ENCODE measurements at regions not wholly inside any gene's neighbourhood (a gene's known extent, or its start where the extent isn't known, plus 50 kb on each side); places are given as distances from the start of the nearest gene placed in this dataset.

DNA sequence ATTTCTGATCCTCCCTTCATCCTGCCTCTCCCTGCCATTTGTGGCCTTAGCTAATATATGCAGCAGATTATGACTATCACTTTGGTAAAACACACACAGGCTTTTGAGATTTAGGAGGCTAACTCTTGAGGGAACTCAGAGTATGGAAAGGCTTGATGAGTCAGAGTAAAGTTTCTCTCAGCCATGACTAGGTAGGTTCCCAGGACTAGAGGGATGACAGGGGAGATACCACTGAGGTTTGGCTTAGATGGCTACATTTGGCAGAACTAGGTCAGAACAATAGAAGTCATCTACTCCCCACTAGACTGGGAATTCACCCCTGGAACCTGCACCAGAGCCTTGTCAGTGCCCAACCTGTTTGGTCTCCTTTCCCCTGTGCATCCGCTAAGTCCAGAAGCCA, 585.7 kb downstream of the TLL1 start:
- H3K9me3 Mint-ChIP-seq: peaks cover 4% of the 10 kb centered on the region
- no peak for ATAC-seq
- DNase-seq: no peak
- no peaks in the 10 kb centered on the region for H3K4me1 Mint-ChIP-seq (ENCODE audit: low read depth)
- H3K36me3 Mint-ChIP-seq (ENCODE audit: insufficient read depth): no peaks in the 10 kb centered on the region
- H3K27me3 Mint-ChIP-seq (ENCODE audit: low read depth): no peaks in the 10 kb centered on the region
- H3K4me3 Mint-ChIP-seq: no peak overlapping the region

DNA sequence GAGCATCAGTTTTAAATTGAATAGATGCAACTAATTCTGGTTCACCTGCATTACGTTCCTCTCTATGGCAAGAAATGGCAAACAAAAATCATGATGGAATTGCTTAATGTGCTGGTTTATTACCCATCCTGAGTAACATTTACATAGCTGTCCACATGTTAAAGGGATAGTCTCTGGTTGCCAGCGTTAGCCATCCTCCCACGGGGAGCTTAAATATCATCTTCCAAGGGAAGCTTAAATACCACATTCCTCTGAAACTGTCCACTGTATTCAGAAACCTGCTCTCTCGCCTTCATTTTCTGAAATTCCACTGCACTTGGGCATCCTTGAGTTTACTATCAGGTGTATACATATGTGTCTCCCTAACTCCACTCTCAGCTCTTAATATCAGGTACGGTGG, 586.6 kb downstream of the TLL1 start:
- no peak for DNase-seq
- H3K27me3 Mint-ChIP-seq (ENCODE audit: low read depth): no peaks in the 10 kb centered on the region
- H3K4me3 Mint-ChIP-seq: no peak overlapping the region
- H3K9me3 Mint-ChIP-seq: no peaks in the 10 kb centered on the region
- ATAC-seq: no peak
- H3K4me1 Mint-ChIP-seq (ENCODE audit: low read depth): no peaks in the 10 kb centered on the region
- H3K36me3 Mint-ChIP-seq (ENCODE audit: insufficient read depth): no peaks in the 10 kb centered on the region

DNA sequence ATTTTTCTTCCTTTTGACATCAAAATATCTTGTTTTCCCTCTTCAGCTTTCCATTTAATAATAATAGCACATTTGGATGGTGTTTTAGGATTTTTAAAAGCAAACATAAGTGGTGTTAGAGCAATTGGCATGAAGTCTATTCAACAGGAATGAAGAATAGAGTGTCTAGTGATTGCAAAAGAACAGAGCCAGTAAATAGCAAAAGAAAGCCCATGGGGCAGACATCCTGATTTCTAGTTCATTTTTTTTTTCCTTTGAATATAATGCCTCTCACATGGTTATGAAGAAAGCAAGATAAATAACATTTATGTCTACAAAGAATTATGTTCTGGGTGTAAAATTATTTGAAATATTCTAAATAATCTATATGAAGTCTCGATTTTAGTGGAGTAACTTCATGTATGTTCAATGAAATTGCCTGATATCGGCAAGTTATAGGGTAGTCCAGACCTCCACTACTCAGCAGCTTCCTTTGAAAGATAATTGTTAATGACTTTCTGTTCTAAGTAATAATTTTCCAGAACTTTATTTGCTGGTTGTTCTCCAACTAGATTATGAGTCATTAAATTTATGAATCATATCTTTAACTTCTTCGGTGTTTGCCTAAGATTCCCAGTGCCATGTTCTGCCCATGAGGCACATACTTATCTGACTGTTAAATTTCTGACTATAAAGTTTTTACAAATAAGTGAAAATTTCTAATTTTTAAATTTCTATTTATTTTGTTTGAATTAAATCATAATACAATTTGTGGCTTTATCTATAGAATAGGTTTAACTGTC, 587.9 kb downstream of the TLL1 start:
- H3K36me3 Mint-ChIP-seq (ENCODE audit: insufficient read depth): no peaks in the 10 kb centered on the region
- no peaks in the 10 kb centered on the region for H3K27me3 Mint-ChIP-seq (ENCODE audit: low read depth)
- no peak overlapping the region for H3K4me3 Mint-ChIP-seq
- ATAC-seq: no peak
- H3K9me3 Mint-ChIP-seq: no peaks in the 10 kb centered on the region
- H3K4me1 Mint-ChIP-seq (ENCODE audit: low read depth): no peaks in the 10 kb centered on the region
- no peak for DNase-seq

DNA sequence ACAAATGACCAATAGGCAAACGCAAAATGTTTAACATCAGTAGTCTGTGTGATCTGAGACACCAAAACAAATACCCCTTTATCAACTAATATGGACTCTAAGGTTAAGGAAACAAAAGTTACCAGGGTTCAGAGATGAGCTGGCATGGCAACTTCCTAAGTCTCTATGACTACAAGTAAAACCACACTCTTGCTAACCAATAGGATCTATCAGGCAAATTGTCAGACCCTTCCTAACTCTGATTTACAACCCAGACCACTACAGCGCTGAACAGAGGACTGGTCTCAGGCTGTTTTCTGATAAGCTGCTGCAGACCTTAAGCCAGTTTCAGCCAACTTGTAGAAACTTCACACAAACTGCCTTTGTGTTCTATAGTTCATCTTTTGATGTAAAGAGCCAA, 608.0 kb downstream of the TLL1 start:
- Mint-ChIP-seq H3K4me1 (ENCODE audit: low read depth) (no peaks in the 10 kb centered on the region), H3K27me3 (ENCODE audit: low read depth) (no peaks in the 10 kb centered on the region), H3K9me3 (peaks cover 6% of the 10 kb centered on the region), H3K36me3 (ENCODE audit: insufficient read depth) (no peaks in the 10 kb centered on the region), H3K4me3 (no peak overlapping the region)
- DNase-seq (no peak), ATAC-seq (no peak)

DNA sequence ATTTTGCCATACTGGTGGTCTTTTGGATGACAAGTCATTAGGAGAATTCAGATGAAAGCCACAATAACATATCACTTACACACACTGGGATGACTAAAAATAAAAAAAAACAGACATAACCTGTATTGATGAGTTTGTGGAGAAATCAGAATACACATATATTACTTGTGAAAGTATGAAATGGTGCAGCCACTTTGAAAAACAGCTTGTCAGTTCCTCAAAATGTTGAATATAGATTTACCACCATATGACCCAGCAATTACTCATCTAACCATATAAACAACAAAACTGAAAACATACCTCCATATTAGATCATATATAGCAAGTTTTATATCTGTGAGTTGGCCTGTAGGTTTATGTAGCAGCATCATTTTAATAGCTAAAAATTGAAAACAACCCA, 608.7 kb downstream of the TLL1 start:
- Mint-ChIP-seq H3K4me3 (no peak overlapping the region), H3K36me3 (ENCODE audit: insufficient read depth) (no peaks in the 10 kb centered on the region), H3K4me1 (ENCODE audit: low read depth) (no peaks in the 10 kb centered on the region), H3K9me3 (peaks cover 6% of the 10 kb centered on the region), H3K27me3 (ENCODE audit: low read depth) (no peaks in the 10 kb centered on the region)
- DNase-seq: no peak
- no peak for ATAC-seq

DNA sequence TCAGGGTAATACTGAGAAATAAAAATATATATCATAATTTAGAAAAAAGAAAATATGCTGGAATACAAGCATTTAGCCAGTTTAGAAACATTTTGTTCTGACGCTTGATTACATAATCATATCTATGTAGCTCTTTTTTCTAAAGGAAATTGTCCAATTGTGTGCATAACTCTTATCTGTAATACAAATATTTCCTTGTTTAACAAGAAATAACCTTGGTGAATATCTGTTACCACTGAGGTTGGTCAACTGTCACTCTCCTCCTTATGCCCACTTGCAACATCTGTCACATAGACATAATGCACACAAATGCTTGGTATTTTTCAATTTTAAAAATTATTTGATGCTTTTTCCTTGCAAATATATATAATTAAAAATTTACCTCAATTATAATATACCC, 609.7 kb downstream of the TLL1 start:
- Mint-ChIP-seq H3K4me3 (no peak overlapping the region), H3K9me3 (peaks cover 4% of the 10 kb centered on the region), H3K4me1 (ENCODE audit: low read depth) (no peaks in the 10 kb centered on the region), H3K36me3 (ENCODE audit: insufficient read depth) (no peaks in the 10 kb centered on the region), H3K27me3 (ENCODE audit: low read depth) (no peaks in the 10 kb centered on the region)
- no peak for DNase-seq
- no peak for ATAC-seq

DNA sequence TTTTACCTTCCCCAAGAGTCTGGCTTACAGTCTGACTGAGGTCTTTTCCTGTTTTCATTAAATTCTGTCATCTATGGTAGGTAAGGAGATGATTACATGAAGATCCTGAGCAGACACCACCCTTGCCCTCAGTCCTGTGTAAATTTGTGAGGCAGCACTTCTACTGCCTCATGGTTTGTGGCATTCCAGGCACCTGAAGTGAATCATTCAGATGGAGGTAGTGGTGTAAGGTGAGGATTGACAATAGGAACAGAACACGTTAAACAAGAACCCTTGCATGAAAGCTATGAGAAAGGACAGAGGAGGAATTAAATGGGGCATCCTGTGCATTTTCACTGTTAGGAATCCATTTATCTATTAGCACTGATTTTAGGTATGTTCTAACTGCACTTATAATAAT, 618.6 kb downstream of the TLL1 start:
- Mint-ChIP-seq H3K36me3 (ENCODE audit: insufficient read depth) (no peaks in the 10 kb centered on the region), H3K4me1 (ENCODE audit: low read depth) (no peaks in the 10 kb centered on the region), H3K27me3 (ENCODE audit: low read depth) (no peaks in the 10 kb centered on the region), H3K9me3 (no peaks in the 10 kb centered on the region), H3K4me3 (no peak overlapping the region)
- ATAC-seq: no peak
- no peak for DNase-seq

DNA sequence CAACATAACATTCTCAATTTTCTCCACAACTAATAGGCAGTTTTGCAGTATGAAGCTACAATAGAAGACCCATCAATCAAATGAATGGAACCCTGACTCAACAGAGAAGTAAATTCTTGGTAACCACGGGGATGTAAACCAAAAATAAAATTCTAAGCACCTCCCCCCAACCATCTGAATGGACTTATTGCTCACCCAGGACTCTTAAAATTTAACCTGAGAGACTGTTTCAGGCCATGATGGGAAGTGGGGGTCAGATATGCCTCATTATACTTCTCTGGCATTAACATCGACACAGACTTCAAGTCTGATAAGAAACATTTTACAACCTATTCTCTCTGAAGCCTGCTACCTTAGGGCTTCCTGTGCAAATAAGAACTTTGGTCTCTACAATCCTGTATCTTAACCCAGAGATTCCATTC, 620.9 kb downstream of the TLL1 start:
- ATAC-seq (no peak), DNase-seq (no peak)
- Mint-ChIP-seq H3K4me1 (ENCODE audit: low read depth) (no peaks in the 10 kb centered on the region), H3K4me3 (no peak overlapping the region), H3K9me3 (no peaks in the 10 kb centered on the region), H3K27me3 (ENCODE audit: low read depth) (no peaks in the 10 kb centered on the region), H3K36me3 (ENCODE audit: insufficient read depth) (no peaks in the 10 kb centered on the region)

DNA sequence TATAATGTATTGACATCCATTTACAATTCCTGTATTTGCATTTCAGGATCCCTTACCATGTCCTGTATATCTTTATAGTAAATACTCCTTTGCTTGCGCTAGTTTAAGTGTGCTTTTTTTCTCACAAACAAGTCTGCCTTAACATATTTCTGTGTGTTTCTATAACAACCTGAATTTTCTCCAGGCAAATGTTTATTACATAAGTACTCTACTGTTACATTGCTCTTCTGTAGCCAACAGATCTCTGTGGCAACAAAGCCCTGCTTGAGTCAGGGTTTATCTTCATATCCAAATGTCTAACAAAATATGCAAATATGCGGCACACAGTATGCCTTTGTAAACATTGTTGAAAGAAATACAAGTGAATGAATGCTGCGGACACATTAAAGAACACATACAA, 625.5 kb downstream of the TLL1 start:
- H3K4me1 Mint-ChIP-seq (ENCODE audit: low read depth): no peaks in the 10 kb centered on the region
- peaks cover 9% of the 10 kb centered on the region for H3K9me3 Mint-ChIP-seq
- H3K4me3 Mint-ChIP-seq: no peak overlapping the region
- H3K27me3 Mint-ChIP-seq (ENCODE audit: low read depth): no peaks in the 10 kb centered on the region
- no peaks in the 10 kb centered on the region for H3K36me3 Mint-ChIP-seq (ENCODE audit: insufficient read depth)
- ATAC-seq: no peak
- DNase-seq: no peak

DNA sequence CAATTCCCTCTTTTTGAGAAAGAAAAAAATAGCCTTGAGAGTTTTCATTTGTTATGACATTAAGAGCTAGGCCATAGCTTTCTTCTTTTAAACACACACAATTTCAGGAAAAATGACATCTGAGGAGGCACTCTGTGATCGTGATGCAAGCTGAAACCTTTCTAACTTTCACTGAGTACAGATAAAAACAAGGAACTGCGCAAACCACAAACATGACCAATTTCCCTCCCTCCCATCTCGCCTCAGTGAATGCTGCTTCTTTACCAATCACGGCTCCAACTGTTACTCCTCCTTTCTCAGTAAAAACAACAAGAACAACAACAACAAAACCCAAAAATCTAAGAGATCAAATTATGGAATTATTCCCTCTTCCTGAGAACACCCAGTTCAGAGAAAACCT, 626.8 kb downstream of the TLL1 start:
- Mint-ChIP-seq H3K4me1 (ENCODE audit: low read depth) (no peaks in the 10 kb centered on the region), H3K9me3 (peaks cover 9% of the 10 kb centered on the region), H3K36me3 (ENCODE audit: insufficient read depth) (no peaks in the 10 kb centered on the region), H3K27me3 (ENCODE audit: low read depth) (no peaks in the 10 kb centered on the region), H3K4me3 (no peak overlapping the region)
- no peak for DNase-seq
- ATAC-seq: no peak

DNA sequence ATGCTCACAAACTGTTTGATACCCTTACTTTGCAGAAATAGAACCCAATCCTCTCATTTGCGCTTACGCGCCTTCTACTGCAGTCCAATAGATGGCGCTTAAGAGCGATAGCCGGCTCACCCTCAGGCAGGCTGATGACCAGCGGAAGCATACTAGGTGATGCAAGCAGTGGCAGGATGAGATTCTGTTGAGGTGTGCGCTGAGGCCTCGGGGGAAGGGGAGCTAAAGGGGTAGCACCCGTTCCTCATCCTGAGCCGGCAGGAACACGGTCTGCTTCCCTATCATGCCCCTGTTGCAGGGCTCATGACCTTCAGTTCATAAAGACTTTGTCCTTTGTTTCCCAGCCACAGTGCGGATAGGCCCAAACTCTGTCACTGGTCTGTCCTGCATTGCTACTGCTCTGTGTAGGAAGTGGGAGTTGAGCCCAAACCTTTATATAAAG, 628.9 kb downstream of the TLL1 start:
- peaks cover 9% of the 10 kb centered on the region for H3K9me3 Mint-ChIP-seq
- DNase-seq: no peak
- no peaks in the 10 kb centered on the region for H3K27me3 Mint-ChIP-seq (ENCODE audit: low read depth)
- no peak for ATAC-seq
- H3K4me1 Mint-ChIP-seq (ENCODE audit: low read depth): no peaks in the 10 kb centered on the region
- H3K4me3 Mint-ChIP-seq: no peak overlapping the region
- H3K36me3 Mint-ChIP-seq (ENCODE audit: insufficient read depth): no peaks in the 10 kb centered on the region

DNA sequence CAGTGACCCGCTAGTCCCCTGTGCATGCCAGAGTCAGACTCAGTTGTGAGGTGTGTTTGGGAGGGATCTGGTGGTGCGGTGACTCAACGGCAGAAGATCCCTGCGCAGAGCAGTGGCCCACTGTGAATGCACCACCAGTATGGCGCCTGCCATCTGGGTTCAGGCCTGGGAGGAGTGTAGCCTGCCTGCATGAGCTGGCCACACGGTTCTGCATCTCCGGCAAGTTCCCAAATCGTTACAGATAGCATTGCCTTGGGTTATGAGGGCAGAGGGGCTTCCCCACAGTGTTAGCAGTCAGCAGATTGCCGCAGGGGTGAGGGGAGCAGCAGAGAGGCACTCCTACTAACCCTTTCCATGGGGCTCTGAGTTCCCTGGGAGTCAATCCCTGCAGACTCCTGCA, 629.6 kb downstream of the TLL1 start:
- Mint-ChIP-seq H3K27me3 (ENCODE audit: low read depth) (no peaks in the 10 kb centered on the region), H3K4me1 (ENCODE audit: low read depth) (no peaks in the 10 kb centered on the region), H3K36me3 (ENCODE audit: insufficient read depth) (no peaks in the 10 kb centered on the region), H3K4me3 (no peak overlapping the region), H3K9me3 (peaks cover 9% of the 10 kb centered on the region)
- no peak for DNase-seq
- ATAC-seq: no peak

DNA sequence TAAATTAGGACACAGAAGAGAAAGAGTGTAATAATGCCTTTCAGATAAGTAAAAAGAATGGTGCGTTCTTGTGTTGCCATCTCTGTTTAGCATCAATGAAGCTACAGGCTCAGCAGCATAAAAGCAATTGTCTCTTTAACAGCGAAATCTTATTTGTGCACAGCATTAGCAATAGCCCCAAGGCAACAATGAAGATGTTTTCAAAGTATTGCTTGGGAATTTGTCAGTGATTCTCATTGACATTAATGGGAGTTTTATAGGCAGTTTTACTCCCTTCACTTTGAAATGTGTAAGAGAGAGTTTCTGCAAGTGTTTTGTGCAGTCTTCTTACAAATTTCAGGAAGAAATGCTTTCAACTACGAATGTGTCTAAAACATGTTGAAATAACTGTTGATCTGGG, 633.0 kb downstream of the TLL1 start:
- ATAC-seq (no peak), DNase-seq (no peak)
- no peaks in the 10 kb centered on the region for H3K27me3 Mint-ChIP-seq (ENCODE audit: low read depth)
- no peaks in the 10 kb centered on the region for H3K36me3 Mint-ChIP-seq (ENCODE audit: insufficient read depth)
- peaks cover 3% of the 10 kb centered on the region for H3K9me3 Mint-ChIP-seq
- no peaks in the 10 kb centered on the region for H3K4me1 Mint-ChIP-seq (ENCODE audit: low read depth)
- no peak overlapping the region for H3K4me3 Mint-ChIP-seq

DNA sequence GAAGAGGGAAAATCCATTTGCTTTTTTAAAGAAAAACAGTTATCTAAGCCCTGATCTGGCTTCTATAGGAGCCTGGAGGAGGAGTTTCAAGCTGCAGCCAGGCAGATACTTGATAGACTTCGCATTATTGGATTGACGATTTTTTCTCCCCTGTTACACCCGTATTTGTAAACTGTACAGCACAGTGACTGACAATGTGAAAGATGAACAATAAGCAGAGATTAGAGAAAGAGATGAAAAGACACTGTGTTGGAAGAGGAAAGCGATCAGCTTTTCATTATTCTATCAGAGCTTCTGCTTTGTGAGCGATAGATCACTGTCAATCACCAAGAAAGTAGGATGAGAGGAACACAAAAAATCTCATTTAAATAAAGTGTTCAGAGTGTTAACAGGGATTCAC, 639.2 kb downstream of the TLL1 start:
- Mint-ChIP-seq H3K36me3 (ENCODE audit: insufficient read depth) (no peaks in the 10 kb centered on the region), H3K27me3 (ENCODE audit: low read depth) (no peaks in the 10 kb centered on the region), H3K9me3 (peaks cover 10% of the 10 kb centered on the region), H3K4me3 (no peak overlapping the region), H3K4me1 (ENCODE audit: low read depth) (no peaks in the 10 kb centered on the region)
- DNase-seq (no peak), ATAC-seq (no peak)

DNA sequence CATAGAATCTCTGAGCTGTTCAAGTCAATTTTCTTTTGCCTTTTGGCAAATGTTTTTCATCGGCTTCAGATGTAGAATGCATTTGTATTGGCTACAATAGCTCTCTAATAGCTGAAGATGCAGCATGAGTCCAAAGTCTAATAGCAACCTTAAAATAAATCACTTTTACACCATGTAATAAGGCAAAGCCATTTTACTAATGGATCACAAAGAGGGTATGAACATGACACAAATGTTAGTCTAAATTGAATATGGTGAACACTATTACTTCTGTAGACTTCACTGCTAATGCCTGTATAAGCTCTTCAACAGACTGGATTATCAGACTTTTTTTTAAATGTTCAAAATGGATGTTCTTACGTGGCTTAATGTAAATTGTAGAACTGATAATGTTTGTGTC, 645.3 kb downstream of the TLL1 start:
- no peak for ATAC-seq
- Mint-ChIP-seq H3K4me3 (no peak overlapping the region), H3K27me3 (ENCODE audit: low read depth) (no peaks in the 10 kb centered on the region), H3K4me1 (ENCODE audit: low read depth) (no peaks in the 10 kb centered on the region), H3K9me3 (peaks cover 11% of the 10 kb centered on the region), H3K36me3 (ENCODE audit: insufficient read depth) (no peaks in the 10 kb centered on the region)
- no peak for DNase-seq

DNA sequence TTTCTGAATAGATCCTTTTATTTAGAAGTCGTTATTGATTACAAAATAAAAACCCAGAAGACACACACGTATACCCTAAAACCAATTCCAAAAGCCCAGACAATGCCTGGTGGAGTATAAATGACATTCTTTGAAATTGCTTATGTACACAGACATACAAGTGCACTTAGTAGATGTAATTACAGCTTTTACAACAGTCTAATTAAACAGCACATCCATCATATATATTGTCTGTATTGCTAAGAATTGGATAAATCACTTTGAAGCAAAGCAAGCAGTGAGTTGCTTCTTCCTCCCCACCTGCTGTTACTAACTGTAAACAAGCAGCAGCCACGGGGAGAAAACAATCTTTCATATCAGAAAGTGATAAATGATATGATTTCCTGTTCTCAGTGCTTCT, 645.7 kb downstream of the TLL1 start:
- Mint-ChIP-seq H3K27me3 (ENCODE audit: low read depth) (no peaks in the 10 kb centered on the region), H3K4me3 (no peak overlapping the region), H3K36me3 (ENCODE audit: insufficient read depth) (no peaks in the 10 kb centered on the region), H3K9me3 (peaks cover 11% of the 10 kb centered on the region), H3K4me1 (ENCODE audit: low read depth) (no peaks in the 10 kb centered on the region)
- ATAC-seq (no peak), DNase-seq (no peak)
